ENCODE measurements at regions not wholly inside any gene's neighbourhood (a gene's known extent, or its start where the extent isn't known, plus 50 kb on each side); places are given as distances from the start of the nearest gene placed in this dataset.
A peak's percentile ranks its signal among the peaks of the same experiment; 100 is the strongest.
"Not testable (repeated sequence)": the region's sequence is repeated elsewhere in the genome, so short reads cannot be mapped to it uniquely, and the experiment has no call there.

- DNase-seq (ENCODE audit: extremely low read depth in 1 of 11, low read depth in 9 of 11, low spot score in 4 of 11): not testable (repeated sequence)
Observed at GRCh38 chr5:67864335-67864734, 351.2 kb upstream of the PIK3R1 start.

DNA sequence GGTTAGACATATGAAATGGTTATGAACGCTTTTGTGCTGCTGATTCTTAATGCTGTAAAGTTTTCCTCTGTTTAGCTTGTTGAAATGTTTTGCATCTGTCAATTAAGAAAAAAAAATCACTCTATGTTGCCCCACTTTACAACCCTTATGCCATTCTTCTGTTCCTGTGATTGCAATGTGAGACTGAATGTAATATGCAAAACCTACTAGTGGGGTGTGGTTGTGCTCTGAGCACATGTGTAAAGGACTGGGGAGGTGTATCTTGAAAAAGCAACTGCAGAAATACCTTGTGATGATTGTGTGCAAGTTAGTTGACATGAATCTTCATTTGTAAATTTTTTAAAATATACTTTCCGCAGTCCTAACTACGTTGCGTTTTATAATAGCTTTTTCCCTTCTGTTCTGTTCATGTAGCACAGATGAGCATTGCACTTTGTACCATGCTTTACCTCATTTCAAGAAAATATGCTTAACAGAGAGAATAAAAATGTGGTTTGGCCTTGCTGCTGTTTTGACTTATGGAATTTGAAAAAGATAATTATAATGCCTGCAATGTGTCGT lies 357.0 kb upstream of the PIK3R1 start:
- no peak for DNase-seq (ENCODE audit: extremely low read depth in 1 of 11, low read depth in 9 of 11, low spot score in 4 of 11)

DNA sequence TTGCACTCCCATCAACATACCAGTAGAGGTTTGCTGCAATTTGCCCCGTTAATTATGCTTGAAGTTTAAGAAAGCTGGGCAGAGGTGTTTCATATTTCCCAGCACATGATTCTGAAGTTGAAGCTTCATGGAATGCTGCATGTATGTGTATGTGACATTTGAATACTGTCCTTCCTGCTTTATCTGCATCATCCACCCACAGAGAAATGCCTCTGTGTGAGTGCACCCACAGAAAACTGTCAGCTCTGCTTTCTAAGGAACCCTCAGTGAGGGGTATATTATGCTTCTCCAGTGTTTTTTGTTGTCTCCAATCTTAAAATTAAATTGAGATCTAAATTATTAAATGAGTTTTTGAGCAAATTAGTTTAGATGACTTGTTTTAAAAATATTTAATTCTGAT lies 358.1 kb upstream of the PIK3R1 start:
- no peak for DNase-seq (ENCODE audit: extremely low read depth in 1 of 11, low read depth in 9 of 11, low spot score in 4 of 11)

- no peak for DNase-seq (ENCODE audit: extremely low read depth in 1 of 11, low read depth in 9 of 11, low spot score in 4 of 11)
Observed at GRCh38 chr5:67855523-67855922, 360.0 kb upstream of the PIK3R1 start.

GRCh38 chr5:67850906-67851305 lies 364.6 kb upstream of the PIK3R1 start:
- DNase-seq (ENCODE audit: extremely low read depth in 1 of 11, low read depth in 9 of 11, low spot score in 4 of 11): not testable (repeated sequence)

- DNase-seq (ENCODE audit: extremely low read depth in 1 of 11, low read depth in 9 of 11, low spot score in 4 of 11): no peak
Observed at GRCh38 chr5:67844924-67845323, 370.6 kb upstream of the PIK3R1 start.

- DNase-seq (ENCODE audit: extremely low read depth in 1 of 11, low read depth in 9 of 11, low spot score in 4 of 11): no peak
Observed at GRCh38 chr5:67842806-67843205, 372.8 kb upstream of the PIK3R1 start.

DNA sequence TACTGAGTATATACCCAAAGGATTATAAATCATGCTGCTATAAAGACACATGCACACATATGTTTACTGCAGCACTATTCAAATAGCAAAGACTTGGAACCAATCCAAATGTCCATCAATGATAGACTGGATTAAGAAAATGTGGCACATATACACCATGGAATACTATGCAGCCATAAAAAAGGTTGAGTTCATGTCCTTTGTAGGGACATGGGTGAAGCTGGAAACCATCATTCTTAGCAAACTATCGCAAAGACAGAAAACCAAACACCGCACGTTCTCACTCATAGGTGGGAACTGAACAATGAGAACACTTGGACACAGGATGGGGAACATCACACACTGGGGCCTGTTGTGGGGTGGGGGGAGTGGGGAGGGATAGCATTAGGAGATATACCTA lies 378.3 kb upstream of the PIK3R1 start:
- DNase-seq (ENCODE audit: extremely low read depth in 1 of 11, low read depth in 9 of 11, low spot score in 4 of 11): not testable (repeated sequence)

DNA sequence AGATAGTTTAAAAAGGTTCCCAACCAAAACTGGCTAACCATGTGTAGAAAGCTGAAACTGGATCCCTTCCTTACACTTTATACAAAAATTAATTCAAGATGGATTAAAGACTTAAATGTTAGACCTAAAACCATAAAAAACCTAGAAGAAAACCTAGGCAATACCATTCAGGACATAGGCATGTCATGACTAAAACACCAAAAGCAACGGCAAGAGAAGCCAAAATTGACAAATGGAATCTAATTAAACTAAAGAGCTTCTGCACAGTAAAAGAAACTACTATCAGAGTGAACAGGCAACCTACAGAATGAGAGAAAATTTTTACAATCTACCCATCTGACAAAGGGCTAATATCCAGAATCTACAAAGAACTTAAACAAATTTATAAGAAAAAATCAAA lies 379.1 kb upstream of the PIK3R1 start:
- DNase-seq (ENCODE audit: extremely low read depth in 1 of 11, low read depth in 9 of 11, low spot score in 4 of 11): not testable (repeated sequence)

GRCh38 chr5:67831048-67831447 lies 384.5 kb upstream of the PIK3R1 start:
- no peak for DNase-seq (ENCODE audit: extremely low read depth in 1 of 11, low read depth in 9 of 11, low spot score in 4 of 11)

- no peak for DNase-seq (ENCODE audit: extremely low read depth in 1 of 11, low read depth in 9 of 11, low spot score in 4 of 11)
Observed at GRCh38 chr5:67827541-67827940, 388.0 kb upstream of the PIK3R1 start.

GRCh38 chr5:67824852-67825251 lies 390.7 kb upstream of the PIK3R1 start:
- DNase-seq (ENCODE audit: extremely low read depth in 1 of 11, low read depth in 9 of 11, low spot score in 4 of 11): no peak

- no peak for DNase-seq (ENCODE audit: extremely low read depth in 1 of 11, low read depth in 9 of 11, low spot score in 4 of 11)
Observed at GRCh38 chr5:67817652-67818051, 397.9 kb upstream of the PIK3R1 start.

GRCh38 chr5:67816456-67816855 lies 399.1 kb upstream of the PIK3R1 start:
- DNase-seq (ENCODE audit: extremely low read depth in 1 of 11, low read depth in 9 of 11, low spot score in 4 of 11): no peak

DNA sequence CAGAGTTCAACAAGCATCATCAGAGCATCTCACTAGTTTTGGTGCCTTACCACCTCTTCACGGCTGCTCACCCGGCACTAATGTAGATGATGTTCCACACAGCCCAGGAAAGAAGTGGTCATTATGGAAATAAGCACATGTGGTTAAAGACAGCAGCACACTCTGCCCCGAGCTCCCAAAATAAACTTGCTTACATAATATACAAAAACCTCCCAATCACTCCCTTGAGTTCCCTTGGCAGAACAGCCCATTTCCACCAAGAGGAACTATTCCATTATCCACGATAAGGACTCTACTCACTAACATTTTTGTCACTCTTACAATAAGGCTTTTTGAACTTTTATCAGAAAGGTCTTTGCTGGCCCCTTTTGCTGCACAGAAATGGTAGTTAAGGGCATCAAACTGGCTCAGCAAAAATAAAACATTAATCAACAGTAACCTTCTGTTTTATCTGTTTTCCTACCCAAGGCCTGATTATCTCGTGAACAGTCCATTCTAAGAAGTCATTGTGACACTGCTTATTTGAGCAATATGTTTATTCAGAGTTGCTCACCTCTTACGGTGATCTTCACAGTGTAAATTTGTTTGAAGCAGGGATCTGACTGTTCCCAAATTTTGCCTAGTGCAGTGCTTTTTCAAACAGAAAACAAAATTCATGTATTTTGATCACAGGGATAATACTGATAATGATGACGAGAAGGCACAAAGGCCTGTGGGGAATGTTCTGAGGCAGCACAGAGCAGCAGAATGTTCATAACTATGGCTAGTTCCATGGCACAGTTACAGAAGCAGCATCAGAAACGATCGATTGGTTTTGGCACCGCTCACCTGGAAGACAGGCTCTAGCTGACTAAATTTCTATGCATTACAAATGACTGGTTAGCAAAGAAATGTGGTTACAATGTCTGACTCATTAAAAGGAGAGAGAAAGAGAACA lies 399.8 kb upstream of the PIK3R1 start:
- DNase-seq (ENCODE audit: extremely low read depth in 1 of 11, low read depth in 9 of 11, low spot score in 4 of 11): no peak

DNA sequence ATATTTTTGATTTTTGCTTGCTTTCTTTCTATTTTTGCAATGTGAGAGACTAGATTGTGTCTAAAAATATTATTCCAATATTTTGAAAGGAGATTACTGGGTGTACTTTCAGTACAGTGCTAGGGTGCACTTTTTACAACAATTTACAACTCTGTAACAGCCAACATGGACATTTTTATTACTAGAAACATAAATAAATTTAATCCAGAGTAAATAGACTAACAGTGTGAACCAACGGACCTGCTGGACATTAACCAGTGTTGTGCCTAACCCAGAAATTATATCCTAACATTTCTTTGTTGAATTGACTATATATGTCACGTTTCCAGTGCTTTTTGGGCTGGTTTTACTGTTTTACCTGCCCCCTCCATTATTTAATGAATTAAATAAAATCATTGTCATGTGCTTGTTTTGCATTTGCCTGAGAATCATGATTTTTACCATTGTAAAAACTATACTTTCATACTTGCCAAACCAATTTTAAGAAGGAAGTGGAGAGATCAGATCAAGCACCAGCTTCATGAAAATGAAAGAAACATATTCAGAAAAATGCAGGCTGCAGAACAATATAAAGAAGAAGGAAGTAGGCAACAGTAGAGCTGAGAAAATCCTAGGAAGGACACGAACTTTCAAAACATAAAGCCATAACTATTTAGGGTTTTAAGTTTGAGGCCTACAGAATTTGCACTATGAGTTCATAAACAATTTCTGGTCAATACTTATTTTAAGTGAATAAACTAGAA lies 400.8 kb upstream of the PIK3R1 start:
- DNase-seq (ENCODE audit: extremely low read depth in 1 of 11, low read depth in 9 of 11, low spot score in 4 of 11): no peak

- DNase-seq (ENCODE audit: extremely low read depth in 1 of 11, low read depth in 9 of 11, low spot score in 4 of 11): no peak
Observed at GRCh38 chr5:67813877-67814539, 401.5 kb upstream of the PIK3R1 start.

- peak in 3 of 11 donors; percentile 4 to 36 (median 29) for DNase-seq (ENCODE audit: extremely low read depth in 1 of 11, low read depth in 9 of 11, low spot score in 4 of 11)
Observed at GRCh38 chr5:67809589-67809988, 406.0 kb upstream of the PIK3R1 start.

DNA sequence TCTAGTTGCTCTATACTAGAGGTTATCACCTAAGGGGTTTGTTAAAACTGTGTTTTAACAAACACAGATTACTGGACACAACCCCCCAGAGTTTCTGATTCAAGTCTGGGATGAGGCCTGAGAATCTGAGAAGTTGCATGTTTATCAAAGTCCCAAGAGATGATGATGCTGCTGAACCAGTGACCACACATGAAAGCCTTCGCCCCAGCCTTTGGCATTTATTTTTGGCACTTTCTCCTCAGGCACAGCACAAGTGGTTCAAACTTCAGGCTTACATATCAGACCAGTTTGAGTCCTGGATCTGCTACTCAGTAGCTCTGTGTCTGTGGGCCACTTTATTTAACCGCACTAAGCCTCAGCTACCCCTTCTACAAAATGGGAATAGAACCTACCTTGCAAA lies 407.2 kb upstream of the PIK3R1 start:
- DNase-seq (ENCODE audit: extremely low read depth in 1 of 11, low read depth in 9 of 11, low spot score in 4 of 11): no peak
